ENCODE measurements at regions not wholly inside any gene's neighbourhood (a gene's known extent, or its start where the extent isn't known, plus 50 kb on each side); places are given as distances from the start of the nearest gene placed in this dataset.

DNA sequence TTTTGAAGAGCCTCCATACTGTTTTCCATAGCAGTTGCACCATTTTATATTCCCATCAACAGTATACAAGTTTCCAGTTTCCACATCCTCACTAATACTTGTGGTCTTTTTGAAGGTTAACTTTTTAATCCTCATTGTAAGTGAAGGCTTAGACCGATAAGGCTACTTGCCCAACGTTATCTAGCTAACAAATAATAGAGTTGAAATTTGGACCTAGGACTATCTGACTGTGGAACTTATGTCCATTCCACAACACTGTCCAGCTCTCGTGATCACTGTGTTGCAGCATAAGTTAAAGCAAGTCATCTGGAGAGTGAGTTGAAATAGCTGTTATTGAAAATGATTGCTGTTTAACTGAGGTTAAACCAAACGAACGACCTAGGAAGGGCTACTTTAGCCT, 84.0 kb downstream of the ZNF92 start:
- no peak overlapping the region for H3K4me2 ChIP-seq (ENCODE audit: low read length)
- no peak overlapping the region for H3K27ac ChIP-seq (ENCODE audit: low read length)
- H3K9me3 ChIP-seq (ENCODE audit: low read length) = no peaks in the 10 kb centered on the region
- no peaks in the 10 kb centered on the region for H3K9me2 ChIP-seq (ENCODE audit: insufficient read depth, low read length)
- TF ChIP-seq RAD21 (conservative IDR thresholded peaks at IDR 0.05) (no peak), MXI1 (conservative IDR thresholded peaks at IDR 0.05; ENCODE audit: poor library complexity, severe bottlenecking) (no peak), EP300 (conservative IDR thresholded peaks at IDR 0.05; ENCODE audit: poor library complexity, severe bottlenecking) (no peak), CTCF (IDR thresholded peaks at IDR 0.05; ENCODE audit: poor library complexity, severe bottlenecking) (no peak), POLR2AphosphoS5 (IDR thresholded peaks at IDR 0.05) (no peak), SMC3 (conservative IDR thresholded peaks at IDR 0.05; ENCODE audit: poor library complexity) (no peak), EZH2 (IDR thresholded peaks at IDR 0.05; ENCODE audit: borderline replicate concordance, insufficient read depth, low read length, poor library complexity, severe bottlenecking) (no peak), TAF1 (IDR thresholded peaks at IDR 0.05; ENCODE audit: low read depth) (no peak)
- TF ChIP-seq, protein P1, sequence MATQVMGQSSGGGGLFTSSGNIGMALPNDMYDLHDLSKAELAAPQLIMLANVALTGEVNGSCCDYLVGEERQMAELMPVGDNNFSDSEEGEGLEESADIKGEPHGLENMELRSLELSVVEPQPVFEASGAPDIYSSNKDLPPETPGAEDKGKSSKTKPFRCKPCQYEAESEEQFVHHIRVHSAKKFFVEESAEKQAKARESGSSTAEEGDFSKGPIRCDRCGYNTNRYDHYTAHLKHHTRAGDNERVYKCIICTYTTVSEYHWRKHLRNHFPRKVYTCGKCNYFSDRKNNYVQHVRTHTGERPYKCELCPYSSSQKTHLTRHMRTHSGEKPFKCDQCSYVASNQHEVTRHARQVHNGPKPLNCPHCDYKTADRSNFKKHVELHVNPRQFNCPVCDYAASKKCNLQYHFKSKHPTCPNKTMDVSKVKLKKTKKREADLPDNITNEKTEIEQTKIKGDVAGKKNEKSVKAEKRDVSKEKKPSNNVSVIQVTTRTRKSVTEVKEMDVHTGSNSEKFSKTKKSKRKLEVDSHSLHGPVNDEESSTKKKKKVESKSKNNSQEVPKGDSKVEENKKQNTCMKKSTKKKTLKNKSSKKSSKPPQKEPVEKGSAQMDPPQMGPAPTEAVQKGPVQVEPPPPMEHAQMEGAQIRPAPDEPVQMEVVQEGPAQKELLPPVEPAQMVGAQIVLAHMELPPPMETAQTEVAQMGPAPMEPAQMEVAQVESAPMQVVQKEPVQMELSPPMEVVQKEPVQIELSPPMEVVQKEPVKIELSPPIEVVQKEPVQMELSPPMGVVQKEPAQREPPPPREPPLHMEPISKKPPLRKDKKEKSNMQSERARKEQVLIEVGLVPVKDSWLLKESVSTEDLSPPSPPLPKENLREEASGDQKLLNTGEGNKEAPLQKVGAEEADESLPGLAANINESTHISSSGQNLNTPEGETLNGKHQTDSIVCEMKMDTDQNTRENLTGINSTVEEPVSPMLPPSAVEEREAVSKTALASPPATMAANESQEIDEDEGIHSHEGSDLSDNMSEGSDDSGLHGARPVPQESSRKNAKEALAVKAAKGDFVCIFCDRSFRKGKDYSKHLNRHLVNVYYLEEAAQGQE (IDR thresholded peaks at IDR 0.05; ENCODE audit: borderline replicate concordance) = no peak
- no peaks in the 10 kb centered on the region for H3K79me2 ChIP-seq (replicated peaks; ENCODE audit: insufficient read depth, low read length)
- no peaks in the 10 kb centered on the region for H3K27me3 ChIP-seq (ENCODE audit: insufficient read depth, low read depth, low read length)
- no peaks in the 10 kb centered on the region for H3F3A ChIP-seq (ENCODE audit: insufficient read depth, low read length, poor library complexity, severe bottlenecking)
- no peak overlapping the region for H3K4me3 ChIP-seq (ENCODE audit: low read length)
- H3K9ac ChIP-seq (ENCODE audit: low read length) = no peak overlapping the region
- H4K20me1 ChIP-seq (ENCODE audit: insufficient read depth) = no peaks in the 10 kb centered on the region
- no peak overlapping the region for H2AFZ ChIP-seq (ENCODE audit: low read depth, low read length)
- no peaks in the 10 kb centered on the region for H3K36me3 ChIP-seq (ENCODE audit: insufficient read depth, low read length)

DNA sequence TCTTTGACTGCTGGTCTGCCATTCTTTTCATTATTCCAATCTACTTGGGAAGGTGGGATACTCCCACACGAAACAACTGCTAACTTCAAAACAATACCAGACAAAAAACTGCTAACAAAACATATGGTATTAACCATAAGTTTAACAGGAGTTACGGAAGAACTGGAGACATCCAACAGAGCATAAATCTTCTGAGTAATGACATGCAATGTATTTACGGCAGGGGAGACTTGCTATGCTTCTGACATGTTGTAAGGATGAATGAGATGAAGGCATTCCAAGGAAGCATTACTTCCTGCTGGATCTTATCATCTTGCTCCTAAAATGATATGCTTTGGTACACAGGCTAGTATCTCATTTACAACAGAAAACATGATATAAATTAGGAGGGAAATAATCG, 85.8 kb downstream of the ZNF92 start:
- no peaks in the 10 kb centered on the region for H3K79me2 ChIP-seq (replicated peaks; ENCODE audit: insufficient read depth, low read length)
- H2AFZ ChIP-seq (ENCODE audit: low read depth, low read length) = no peak overlapping the region
- H3K4me3 ChIP-seq (ENCODE audit: low read length) = no peak overlapping the region
- no peak overlapping the region for H3K4me2 ChIP-seq (ENCODE audit: low read length)
- H3K9ac ChIP-seq (ENCODE audit: low read length) = no peak overlapping the region
- no peak overlapping the region for H3K27ac ChIP-seq (ENCODE audit: low read length)
- no peaks in the 10 kb centered on the region for H3K9me3 ChIP-seq (ENCODE audit: low read length)
- H3K36me3 ChIP-seq (ENCODE audit: insufficient read depth, low read length) = no peaks in the 10 kb centered on the region
- H4K20me1 ChIP-seq (ENCODE audit: insufficient read depth) = no peaks in the 10 kb centered on the region
- H3F3A ChIP-seq (ENCODE audit: insufficient read depth, low read length, poor library complexity, severe bottlenecking) = no peaks in the 10 kb centered on the region
- TF ChIP-seq EP300 (conservative IDR thresholded peaks at IDR 0.05; ENCODE audit: poor library complexity, severe bottlenecking) = no peak
- no peak for TF ChIP-seq CTCF (IDR thresholded peaks at IDR 0.05; ENCODE audit: poor library complexity, severe bottlenecking)
- no peak for TF ChIP-seq SMC3 (conservative IDR thresholded peaks at IDR 0.05; ENCODE audit: poor library complexity)
- no peak for TF ChIP-seq POLR2AphosphoS5 (IDR thresholded peaks at IDR 0.05)
- no peak for TF ChIP-seq MXI1 (conservative IDR thresholded peaks at IDR 0.05; ENCODE audit: poor library complexity, severe bottlenecking)
- TF ChIP-seq TAF1 (IDR thresholded peaks at IDR 0.05; ENCODE audit: low read depth) = no peak
- TF ChIP-seq RAD21 (conservative IDR thresholded peaks at IDR 0.05) = no peak
- no peak for TF ChIP-seq EZH2 (IDR thresholded peaks at IDR 0.05; ENCODE audit: borderline replicate concordance, insufficient read depth, low read length, poor library complexity, severe bottlenecking)
- TF ChIP-seq, protein P1 (IDR thresholded peaks at IDR 0.05; ENCODE audit: borderline replicate concordance) = no peak
- H3K27me3 ChIP-seq (ENCODE audit: insufficient read depth, low read depth, low read length) = no peaks in the 10 kb centered on the region
- H3K9me2 ChIP-seq (ENCODE audit: insufficient read depth, low read length) = no peaks in the 10 kb centered on the region

Measured in neural cell (in vitro differentiated cells).